Thyroid gland (tissue), 4 donors: ENCODE measurements at regions not wholly inside any gene's neighbourhood (a gene's known extent, or its start where the extent isn't known, plus 50 kb on each side); places are given as distances from the start of the nearest gene placed in this dataset.

Source experiments
- POLR2A ChIP-seq, 2 donors: fragments of 450-650 bp; IDR thresholded peaks; one replicate each; pipeline ENCODE4 v1.6.1; 2017; ENCODE audit warnings: antibody characterized with exemption in 2 of 2, mild to moderate bottlenecking in 2 of 2, moderate library complexity in 1 of 2
- TF ChIP-seq, protein P1 (sequence below), 6 experiments: fragments of 200-600 bp in 3 of 6; fragments of 450-650 bp in 3 of 6; sonication (generic) in 3 of 6; IDR thresholded peaks; one replicate each; pipeline ENCODE4 v1.5.1; 2016 to 2019; ENCODE audit warnings: antibody characterized with exemption in 6 of 6, mild to moderate bottlenecking in 2 of 6, inconsistent platforms in 1 of 6, moderate library complexity in 1 of 6

DNA sequence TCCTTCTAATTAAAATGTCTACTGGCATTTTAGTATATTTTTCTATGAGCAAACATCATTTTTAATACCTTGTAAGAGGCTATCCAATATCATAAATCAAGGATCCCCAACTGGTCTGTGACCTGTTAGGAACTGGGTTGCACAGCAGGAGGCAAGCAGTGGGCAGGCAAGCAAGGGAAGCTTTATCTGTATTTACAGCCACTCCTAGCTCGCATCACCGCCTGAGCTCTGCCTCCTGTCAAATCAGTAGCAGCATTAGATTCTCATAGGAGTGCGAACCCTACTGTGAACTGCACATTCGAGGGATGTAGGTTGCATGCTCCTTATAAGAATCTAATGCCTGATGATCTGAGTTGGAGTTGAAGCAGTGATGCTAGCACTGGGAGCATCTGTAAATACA, 70.2 kb upstream of the CREB3L1 start:
- TF ChIP-seq, protein P1, sequence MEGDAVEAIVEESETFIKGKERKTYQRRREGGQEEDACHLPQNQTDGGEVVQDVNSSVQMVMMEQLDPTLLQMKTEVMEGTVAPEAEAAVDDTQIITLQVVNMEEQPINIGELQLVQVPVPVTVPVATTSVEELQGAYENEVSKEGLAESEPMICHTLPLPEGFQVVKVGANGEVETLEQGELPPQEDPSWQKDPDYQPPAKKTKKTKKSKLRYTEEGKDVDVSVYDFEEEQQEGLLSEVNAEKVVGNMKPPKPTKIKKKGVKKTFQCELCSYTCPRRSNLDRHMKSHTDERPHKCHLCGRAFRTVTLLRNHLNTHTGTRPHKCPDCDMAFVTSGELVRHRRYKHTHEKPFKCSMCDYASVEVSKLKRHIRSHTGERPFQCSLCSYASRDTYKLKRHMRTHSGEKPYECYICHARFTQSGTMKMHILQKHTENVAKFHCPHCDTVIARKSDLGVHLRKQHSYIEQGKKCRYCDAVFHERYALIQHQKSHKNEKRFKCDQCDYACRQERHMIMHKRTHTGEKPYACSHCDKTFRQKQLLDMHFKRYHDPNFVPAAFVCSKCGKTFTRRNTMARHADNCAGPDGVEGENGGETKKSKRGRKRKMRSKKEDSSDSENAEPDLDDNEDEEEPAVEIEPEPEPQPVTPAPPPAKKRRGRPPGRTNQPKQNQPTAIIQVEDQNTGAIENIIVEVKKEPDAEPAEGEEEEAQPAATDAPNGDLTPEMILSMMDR (IDR thresholded peaks at IDR 0.05), result no peak
- no peak for TF ChIP-seq POLR2A (IDR thresholded peaks at IDR 0.05)
